A549 (cell line): ENCODE measurements at regions not wholly inside any gene's neighbourhood (a gene's known extent, or its start where the extent isn't known, plus 50 kb on each side); places are given as distances from the start of the nearest gene placed in this dataset.

ENCODE experiments used
- ATAC-seq, 2 experiments: fragments of 200-7000 bp in 1 of 2; fragments of >200 bp in 1 of 2; cut with Nextera tagmentation in 1 of 2; cut with Tn5 transposase in 1 of 2; 3 replicates each; pipeline versions ENCODE4 v1.8.0 to v1.9.1; 2018 to 2020; ENCODE audit warnings: mild to moderate bottlenecking in 1 of 2, moderate library complexity in 1 of 2
- CTCF ChIA-PET: fragments of 300-600 bp; sonication (Branson Sonifier 250); formaldehyde crosslinking; extraction: SDS; loops from one replicate; lab custom pipeline; 2021; ENCODE audit warnings: antibody characterized with exemption, inconsistent platforms; lab: Yijun Ruan, JAX
- POLR2A ChIA-PET: fragments of 350-600 bp; formaldehyde crosslinking; extraction: SDS; loops from one replicate; lab custom pipeline; 2021; ENCODE audit warnings: antibody characterized with exemption, inconsistent platforms; lab: Yijun Ruan, JAX
- DNase-seq, 2 experiments: peaks; one replicate each; pipeline versions ENCODE4 v3.0.0 to v3.0.0-alpha.2; 2011 to 2016; ENCODE audit warnings: low read depth in 1 of 2, low spot score in 1 of 2
- FAIRE-seq: peaks from 2 replicates; lab custom pipeline; 2011; peaks lifted over from hg19 to GRCh38; lab: Jason Lieb, UNC
- H3K27ac ChIP-seq, 2 experiments: fragments of >200 bp; sonication (Bioruptor Twin); formaldehyde crosslinking; 3 replicates each; pipeline ENCODE4 v1.5.1; 2016 to 2017
- H3K4me1 ChIP-seq: fragments of >200 bp; sonication (Bioruptor Twin); formaldehyde crosslinking; 3 replicates; pipeline ENCODE4 v1.6.1; 2016
- H3K4me2 ChIP-seq: fragments of >200 bp; sonication (Bioruptor Twin); formaldehyde crosslinking; 3 replicates; pipeline ENCODE4 v1.6.1; 2016
- H3K4me3 ChIP-seq: fragments of >200 bp; sonication (Bioruptor Twin); formaldehyde crosslinking; 3 replicates; pipeline ENCODE4 v1.5.1; 2016
- H3K9me3 ChIP-seq: fragments of >200 bp; sonication (Bioruptor Twin); formaldehyde crosslinking; 3 replicates; pipeline ENCODE4 v1.6.1; 2016
- BHLHE40 ChIP-seq: IDR thresholded peaks from 2 replicates; pipeline ENCODE4 v1.6.1; 2012; ENCODE audit warnings: low read depth, low read length, inconsistent platforms
- CBX2 ChIP-seq: fragments of 200-600 bp; sonication (generic); IDR thresholded peaks from 2 replicates; pipeline ENCODE4 v1.6.1; 2016; ENCODE audit warnings: low read depth, mild to moderate bottlenecking, borderline replicate concordance
- CHD2 ChIP-seq: fragments of 150-350 bp; IDR thresholded peaks from 2 replicates; pipeline ENCODE4 v1.6.1; 2014; ENCODE audit warnings: low read length; ENCODE audit not compliant: partially characterized antibody
- CTCF ChIP-seq: fragments of >200 bp; sonication (Bioruptor Twin); formaldehyde crosslinking; IDR thresholded peaks from 3 replicates; pipeline ENCODE4 v1.5.1; 2016
- EHF ChIP-seq: fragments of 250-450 bp; sonication (Bioruptor Pico); IDR thresholded peaks from 2 replicates; pipeline ENCODE4 v1.5.0; 2020; ENCODE audit warnings: mild to moderate bottlenecking
- EHMT2 ChIP-seq: fragments of 200-600 bp; sonication (generic); IDR thresholded peaks from 2 replicates; pipeline ENCODE4 v1.6.1; 2016; ENCODE audit warnings: antibody characterized with exemption, low read depth, mild to moderate bottlenecking, moderate library complexity
- ESRRA ChIP-seq: fragments of 150-350 bp; IDR thresholded peaks from 2 replicates; pipeline ENCODE4 v1.6.1; 2014; ENCODE audit warnings: mild to moderate bottlenecking, low read length, borderline replicate concordance
- FOSL2 ChIP-seq, 2 experiments: fragments of 450-650 bp in 1 of 2; fragments of >200 bp in 1 of 2; sonication (Bioruptor Twin) in 1 of 2; formaldehyde crosslinking; IDR thresholded peaks; 2 replicates each; pipeline versions ENCODE4 v1.5.0 to v1.6.1; 2016 to 2020; ENCODE audit warnings: mild to moderate bottlenecking in 1 of 2, moderate library complexity in 1 of 2
- FOXS1 ChIP-seq: fragments of 250-450 bp; sonication (Bioruptor Pico); IDR thresholded peaks from 2 replicates; pipeline ENCODE4 v1.5.0; 2020; ENCODE audit warnings: mild to moderate bottlenecking, moderate library complexity
- GATA3 ChIP-seq: IDR thresholded peaks from 2 replicates; pipeline ENCODE4 v1.6.1; 2012; ENCODE audit warnings: borderline replicate concordance
- HDAC2 ChIP-seq: fragments of 200-600 bp; sonication (generic); IDR thresholded peaks from 2 replicates; pipeline ENCODE4 v1.6.1; 2016
- HMGXB4 ChIP-seq: fragments of 250-450 bp; sonication (Bioruptor Pico); IDR thresholded peaks from 2 replicates; pipeline ENCODE4 v1.5.0; 2021; ENCODE audit warnings: mild to moderate bottlenecking, moderate library complexity, borderline replicate concordance
- HOXB5 ChIP-seq: fragments of 250-450 bp; sonication (Bioruptor Pico); IDR thresholded peaks from 2 replicates; pipeline ENCODE4 v1.5.0; 2020; ENCODE audit warnings: mild to moderate bottlenecking, moderate library complexity
- KDM1A ChIP-seq: fragments of 200-600 bp; sonication (generic); IDR thresholded peaks from 2 replicates; pipeline ENCODE4 v1.6.1; 2016; ENCODE audit warnings: low read depth, mild to moderate bottlenecking
- MYC ChIP-seq: IDR thresholded peaks from 2 replicates; pipeline ENCODE4 v1.6.1; 2012; ENCODE audit warnings: mild to moderate bottlenecking, inconsistent platforms, low read length, improper control_type of control experiment, borderline replicate concordance
- NFE2L2 ChIP-seq: fragments of 150-350 bp; conservative IDR thresholded peaks from 2 replicates; pipeline ENCODE4 v1.6.1; 2014; ENCODE audit warnings: low read length
- NPAS2 ChIP-seq: fragments of 250-450 bp; sonication (Bioruptor Pico); IDR thresholded peaks from 2 replicates; pipeline ENCODE4 v1.8.0; 2022; ENCODE audit warnings: mild to moderate bottlenecking, moderate library complexity, borderline replicate concordance
- POLR2A ChIP-seq: IDR thresholded peaks from 2 replicates; pipeline ENCODE4 v1.6.1; 2012; ENCODE audit warnings: mild to moderate bottlenecking, low read length
- RFX5 ChIP-seq: fragments of 450-650 bp; IDR thresholded peaks from 2 replicates; pipeline ENCODE4 v1.7.1; 2014; ENCODE audit warnings: antibody characterized with exemption, mild to moderate bottlenecking, moderate library complexity
- SMC3 ChIP-seq: fragments of >200 bp; sonication (Bioruptor Twin); formaldehyde crosslinking; IDR thresholded peaks from 3 replicates; pipeline ENCODE4 v1.6.1; 2018; ENCODE audit warnings: inconsistent platforms
- ZC3H11A ChIP-seq: fragments of 450-650 bp; IDR thresholded peaks from 2 replicates; pipeline ENCODE4 v1.6.1; 2014; ENCODE audit warnings: antibody characterized with exemption, mild to moderate bottlenecking
- WGBS: methylation state at CpG from one replicate; pipeline ENCODE4 v1.1.6; 2017; ENCODE audit errors: missing lambda C conversion rate; 5-methylcytosine and 5-hydroxymethylcytosine counted together
- TF ChIP-seq, protein P1 (sequence below): fragments of 150-350 bp; IDR thresholded peaks from 2 replicates; pipeline ENCODE4 v1.6.1; 2014; ENCODE audit warnings: low read depth, mild to moderate bottlenecking, low read length
- TF ChIP-seq, protein P2 (sequence below): IDR thresholded peaks from 2 replicates; pipeline ENCODE4 v1.6.1; 2012

DNA sequence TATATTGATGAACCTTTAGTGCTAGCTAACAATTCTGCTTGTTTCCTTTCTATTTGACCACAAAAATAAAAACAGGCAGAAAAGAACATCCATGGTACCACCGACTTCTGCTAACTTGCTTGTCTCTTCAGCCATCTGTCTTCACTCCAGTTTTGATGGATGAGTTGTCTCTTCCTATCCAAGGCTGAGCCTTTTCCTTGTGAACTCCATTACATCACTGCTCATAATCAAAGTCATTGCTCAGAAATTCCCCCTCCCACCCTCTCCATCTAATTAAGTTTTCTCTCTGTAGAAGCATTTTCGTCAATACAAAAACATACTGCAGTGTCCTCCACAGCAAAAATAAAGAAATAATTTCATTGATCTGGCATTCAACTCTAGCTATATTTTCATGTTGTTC lies 184.4 kb downstream of the SPCS3 start:
- Histone ChIP-seq H3K9me3 (no peaks in the 10 kb centered on the region), H3K4me1 (peaks cover 5% of the 10 kb centered on the region; the same call in 2 of the 3 replicates), H3K27ac (no peak overlapping the region), H3K4me3 (no peak overlapping the region), H3K4me2 (no peak overlapping the region)
- ATAC-seq = no peak
- WGBS = 76% methylated on average over 2 of the region's 2 CpGs
- CTCF ChIA-PET = no interaction called here
- no peak for FAIRE-seq
- DNase-seq = no peak
- POLR2A ChIA-PET = no interaction called here
- TF ChIP-seq CTCF (no peak), EHMT2 (no peak), CBX2 (no peak), SMC3 (no peak), ZC3H11A (no peak), GATA3 (no peak), FOXS1 (CRISPR knock-in tag) (no peak), CHD2 (no peak)
- TF ChIP-seq, protein P1, sequence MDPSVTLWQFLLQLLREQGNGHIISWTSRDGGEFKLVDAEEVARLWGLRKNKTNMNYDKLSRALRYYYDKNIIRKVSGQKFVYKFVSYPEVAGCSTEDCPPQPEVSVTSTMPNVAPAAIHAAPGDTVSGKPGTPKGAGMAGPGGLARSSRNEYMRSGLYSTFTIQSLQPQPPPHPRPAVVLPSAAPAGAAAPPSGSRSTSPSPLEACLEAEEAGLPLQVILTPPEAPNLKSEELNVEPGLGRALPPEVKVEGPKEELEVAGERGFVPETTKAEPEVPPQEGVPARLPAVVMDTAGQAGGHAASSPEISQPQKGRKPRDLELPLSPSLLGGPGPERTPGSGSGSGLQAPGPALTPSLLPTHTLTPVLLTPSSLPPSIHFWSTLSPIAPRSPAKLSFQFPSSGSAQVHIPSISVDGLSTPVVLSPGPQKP = no peak

DNA sequence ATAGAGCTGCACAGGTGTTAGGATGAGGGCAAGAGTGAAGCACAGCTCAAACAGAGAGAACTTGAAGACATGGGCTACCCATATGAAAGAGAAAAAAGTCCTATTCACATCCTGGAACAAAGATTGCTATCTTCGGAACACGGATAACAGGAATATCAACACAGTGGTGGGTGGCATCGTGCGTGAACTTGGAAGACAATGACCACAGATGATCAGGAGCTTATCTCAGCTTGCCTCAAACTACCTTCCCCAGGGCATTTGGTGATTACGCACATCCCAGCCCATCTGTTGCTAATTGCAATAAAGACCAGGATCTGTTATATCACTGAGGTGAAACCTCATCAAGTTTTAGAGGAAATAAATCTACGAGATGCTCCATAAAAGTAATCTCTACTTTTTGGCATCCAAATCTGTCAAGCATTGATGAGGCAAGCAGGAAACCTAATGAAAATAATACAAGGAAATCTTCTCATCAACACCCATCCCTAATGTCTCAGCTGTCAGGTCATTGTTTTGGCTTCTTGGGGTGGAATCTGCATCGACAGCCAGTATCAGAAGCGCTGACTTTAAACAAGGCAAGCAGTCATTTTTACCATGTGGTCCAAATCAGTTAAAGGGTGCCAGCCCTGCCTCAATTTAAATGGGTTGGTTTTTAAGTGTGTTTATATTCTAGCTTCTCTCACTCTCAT lies 188.2 kb downstream of the SPCS3 start:
- no peaks in the 10 kb centered on the region for H3K4me1 ChIP-seq
- 83% methylated on average over 8 of the region's 8 CpGs for WGBS
- FAIRE-seq = no peak
- ATAC-seq = no peak
- CTCF ChIA-PET = no interaction called here
- no peaks in the 10 kb centered on the region for H3K9me3 ChIP-seq
- TF ChIP-seq NFE2L2 (no peak), POLR2A (no peak), EHMT2 (no peak)
- no peak overlapping the region for H3K4me2 ChIP-seq
- POLR2A ChIA-PET = no interaction called here
- H3K27ac ChIP-seq = no peak overlapping the region
- no peak for DNase-seq
- H3K4me3 ChIP-seq = no peak overlapping the region

DNA sequence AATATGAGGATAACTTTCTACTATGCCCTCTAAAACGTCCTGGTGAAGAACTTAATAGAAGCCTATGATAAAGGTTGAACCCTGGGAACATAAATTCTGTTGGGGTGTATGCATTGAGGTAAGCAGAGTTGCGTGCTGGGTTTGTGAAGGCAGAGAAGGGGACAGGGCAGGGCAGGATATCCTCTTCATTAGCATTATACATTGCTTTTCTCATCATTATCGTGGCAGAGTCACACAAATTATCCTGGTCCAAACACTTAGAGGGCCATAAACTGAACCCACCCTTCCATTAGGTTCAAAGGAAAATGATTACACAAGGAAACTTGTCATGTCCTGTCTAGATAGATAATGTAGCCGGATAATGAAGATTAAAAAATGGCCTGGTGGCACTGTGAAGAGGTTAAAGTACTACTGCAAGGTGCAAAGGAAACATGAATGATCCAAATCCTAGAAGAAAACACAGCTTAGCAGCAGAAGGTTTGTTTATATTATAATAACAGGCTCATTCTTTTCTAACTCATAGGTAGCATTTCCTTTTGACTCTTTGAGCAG lies 189.1 kb downstream of the SPCS3 start:
- no peak for DNase-seq
- H3K4me3 ChIP-seq = no peak overlapping the region
- POLR2A ChIA-PET = no interaction called here
- H3K27ac ChIP-seq = no peak overlapping the region
- no peak for ATAC-seq
- H3K9me3 ChIP-seq = no peaks in the 10 kb centered on the region
- H3K4me1 ChIP-seq = no peaks in the 10 kb centered on the region
- H3K4me2 ChIP-seq = no peak overlapping the region
- no peak for FAIRE-seq
- CTCF ChIA-PET = no interaction called here
- WGBS = 51% methylated on average over 4 of the region's 4 CpGs
- TF ChIP-seq KDM1A (no peak), NPAS2 (CRISPR knock-in tag) (no peak), ESRRA (no peak), FOSL2 (IDR thresholded peaks at IDR 0.05) (no peak), FOSL2 (CRISPR knock-in tag; IDR thresholded peaks at IDR 0.05) (no peak), EHF (no peak), NFE2L2 (no peak), CHD2 (no peak), HDAC2 (no peak), BHLHE40 (no peak), HOXB5 (no peak), HMGXB4 (CRISPR knock-in tag) (no peak), RFX5 (no peak), MYC (no peak), CTCF (no peak)
- TF ChIP-seq, protein P1 = no peak
- TF ChIP-seq, protein P2, sequence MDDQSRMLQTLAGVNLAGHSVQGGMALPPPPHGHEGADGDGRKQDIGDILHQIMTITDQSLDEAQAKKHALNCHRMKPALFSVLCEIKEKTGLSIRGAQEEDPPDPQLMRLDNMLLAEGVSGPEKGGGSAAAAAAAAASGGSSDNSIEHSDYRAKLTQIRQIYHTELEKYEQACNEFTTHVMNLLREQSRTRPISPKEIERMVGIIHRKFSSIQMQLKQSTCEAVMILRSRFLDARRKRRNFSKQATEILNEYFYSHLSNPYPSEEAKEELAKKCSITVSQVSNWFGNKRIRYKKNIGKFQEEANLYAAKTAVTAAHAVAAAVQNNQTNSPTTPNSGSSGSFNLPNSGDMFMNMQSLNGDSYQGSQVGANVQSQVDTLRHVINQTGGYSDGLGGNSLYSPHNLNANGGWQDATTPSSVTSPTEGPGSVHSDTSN = no peak
